ENCODE measurements at regions not wholly inside any gene's neighbourhood (a gene's known extent, or its start where the extent isn't known, plus 50 kb on each side); places are given as distances from the start of the nearest gene placed in this dataset.
"Not testable (repeated sequence)": the region's sequence is repeated elsewhere in the genome, so short reads cannot be mapped to it uniquely, and the experiment has no call there.

DNA sequence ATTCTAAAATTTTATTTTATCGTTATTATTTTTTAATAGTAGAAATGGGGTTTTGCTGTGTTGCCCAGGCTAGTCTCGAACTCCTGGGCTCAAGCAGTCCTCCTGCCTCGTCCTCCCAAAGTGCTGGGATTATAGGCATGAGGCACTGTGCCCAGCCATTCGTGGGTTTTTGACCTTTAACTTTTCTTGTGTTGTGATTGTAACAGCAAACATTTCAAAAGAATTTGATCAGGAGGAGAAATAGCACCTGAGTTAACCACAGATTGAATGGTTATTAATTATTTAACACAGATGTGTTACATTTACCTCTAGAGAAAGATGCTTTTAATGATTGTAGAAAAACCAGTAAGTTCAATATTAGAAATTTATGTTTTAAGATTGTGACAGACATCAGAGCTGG is 132.0 kb downstream of the HAUS1 start:
- no peak for DNase-seq

- DNase-seq, result no peak
These were observed 133.7 kb downstream of the HAUS1 start for GRCh38 chr18:46237891-46238290.

DNA sequence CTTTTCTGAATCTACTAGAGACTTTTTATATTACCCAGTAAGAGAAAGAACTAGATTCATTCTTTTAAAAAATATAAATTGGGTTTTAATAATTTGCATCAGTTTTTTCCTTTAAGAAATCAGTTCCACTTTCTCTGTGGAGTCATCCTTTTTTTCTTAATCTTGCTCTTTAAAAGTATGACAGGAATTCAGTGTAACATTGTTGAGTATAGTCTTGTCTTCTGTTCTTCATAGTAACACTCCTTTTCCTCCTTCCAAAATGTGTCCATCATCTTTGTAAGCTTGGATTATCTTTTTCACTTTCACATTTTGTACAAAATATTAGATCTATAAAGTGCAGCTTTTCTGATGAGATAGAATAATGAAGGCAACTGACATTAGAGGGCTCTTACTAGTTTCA is 135.4 kb downstream of the HAUS1 start:
- DNase-seq, result no peak

DNA sequence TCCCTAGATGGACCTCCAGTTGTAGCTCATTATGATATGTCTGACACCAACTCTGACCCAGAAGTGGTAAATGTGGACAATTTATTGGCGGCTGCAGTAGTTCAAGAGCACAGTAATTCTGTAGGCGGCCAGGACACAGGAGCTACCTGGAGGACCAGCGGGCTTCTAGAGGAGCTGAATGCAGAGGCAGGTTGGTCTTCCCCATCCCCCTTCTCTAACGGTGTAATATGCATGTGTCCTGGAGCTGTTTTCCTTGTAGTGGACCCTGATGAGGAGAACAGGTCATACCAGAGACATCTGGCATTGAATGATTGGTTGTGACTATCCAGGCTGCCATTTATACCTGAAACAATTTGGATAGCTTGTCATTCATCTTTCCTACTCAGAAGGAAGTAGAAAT is 135.8 kb downstream of the HAUS1 start:
- DNase-seq, result no peak

DNA sequence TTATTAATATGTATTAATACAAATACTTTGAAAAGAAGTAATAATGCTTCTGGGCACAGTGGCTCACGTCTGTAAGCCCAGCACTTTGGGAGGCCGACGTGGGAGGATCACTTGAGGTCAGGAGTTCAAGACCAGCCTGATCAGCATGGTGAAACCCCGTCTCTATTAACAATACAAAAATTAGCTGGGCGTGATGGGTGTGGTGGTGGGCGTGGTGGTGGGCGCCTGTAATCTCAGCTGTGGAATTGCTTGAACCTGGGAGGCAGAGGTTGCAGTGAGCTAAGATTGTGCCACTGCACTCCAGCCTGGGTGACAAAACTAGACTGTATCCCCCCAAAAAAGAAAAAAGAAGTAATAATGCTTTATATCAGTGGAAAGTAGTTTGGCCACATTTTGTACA is 137.2 kb downstream of the HAUS1 start:
- not testable (repeated sequence) for DNase-seq

- no peak for DNase-seq
These were observed 138.0 kb downstream of the HAUS1 start for GRCh38 chr18:46242183-46242582.

GRCh38 chr18:46243095-46243494 is 138.9 kb downstream of the HAUS1 start:
- no peak for DNase-seq

DNA sequence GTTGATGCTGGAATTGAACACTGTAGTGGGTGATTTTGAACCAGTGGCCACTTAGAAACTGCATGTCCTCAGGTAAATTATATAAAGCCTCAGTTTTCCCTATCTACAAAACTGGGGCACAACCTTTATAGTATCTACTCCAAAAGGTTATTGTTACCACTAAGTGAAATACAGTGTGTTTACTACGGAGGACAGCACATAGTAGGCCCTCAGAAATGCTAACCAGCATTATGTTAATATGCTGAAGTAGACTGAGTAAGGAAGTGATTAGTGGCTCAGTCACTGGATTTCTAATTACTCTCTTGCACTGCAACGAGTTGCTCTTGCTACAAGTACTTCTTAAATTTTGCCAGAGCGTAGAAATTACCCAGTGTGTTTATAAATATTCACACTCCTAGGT is 139.5 kb downstream of the HAUS1 start:
- no peak for DNase-seq

DNA sequence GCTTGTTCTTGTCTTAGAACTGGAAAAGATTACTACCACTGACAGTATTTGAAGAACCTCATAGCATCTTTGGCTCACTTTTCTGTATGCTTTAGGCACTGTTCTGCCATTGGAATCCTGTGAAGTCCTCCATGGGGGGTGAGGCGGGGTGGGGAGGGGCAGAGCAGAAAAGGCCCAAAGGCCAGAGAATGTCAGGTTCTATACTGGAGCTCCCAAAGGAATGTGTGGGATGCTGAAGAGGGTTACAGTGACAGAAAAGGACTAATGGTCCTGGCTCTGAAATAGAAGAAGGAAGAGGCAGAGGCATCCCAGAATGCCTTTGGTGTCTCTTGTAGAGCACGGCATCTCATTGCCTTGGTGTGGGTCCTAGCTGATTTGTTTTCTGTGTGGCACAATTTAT is 141.9 kb downstream of the HAUS1 start:
- DNase-seq, result no peak

DNA sequence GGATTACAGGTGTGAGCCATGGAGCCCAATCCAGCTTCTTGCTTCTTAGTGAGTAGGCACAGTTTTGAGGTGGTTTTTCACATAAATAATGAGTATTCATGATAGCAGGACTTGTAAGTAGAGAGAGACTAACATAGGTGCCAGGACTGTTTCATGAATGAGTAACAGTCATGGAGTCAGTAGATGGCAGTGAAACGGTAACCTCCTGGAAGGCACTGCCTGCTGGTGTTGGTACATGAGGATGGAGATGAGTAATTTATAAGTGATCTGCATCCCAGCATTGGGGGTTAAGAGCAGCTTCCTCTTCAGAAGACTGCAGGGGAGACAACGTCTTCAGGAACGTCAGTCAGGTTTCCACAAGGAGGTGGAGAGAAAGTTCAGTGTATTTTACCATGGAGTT is 143.8 kb downstream of the HAUS1 start:
- no peak for DNase-seq

- DNase-seq, result peak; percentile 24
These were observed 146.1 kb downstream of the HAUS1 start for GRCh38 chr18:46250084-46250811.

DNA sequence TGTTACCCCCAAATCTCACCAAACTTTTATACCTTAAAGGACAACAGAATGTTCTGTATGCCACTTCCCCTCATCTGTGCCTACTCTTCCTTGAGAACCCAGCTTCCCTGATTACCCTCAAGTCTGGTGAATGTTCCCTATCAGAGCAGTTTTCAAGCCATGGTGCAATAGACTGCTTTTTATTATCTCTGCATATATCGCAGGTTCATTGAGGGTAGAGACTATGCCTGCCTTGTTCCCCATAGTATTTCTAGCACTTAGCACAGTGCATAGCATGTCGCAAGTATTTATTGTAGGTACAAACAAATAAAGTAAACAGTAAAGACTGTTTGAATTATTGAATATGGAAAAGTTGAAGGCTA is 146.6 kb downstream of the HAUS1 start:
- DNase-seq, result no peak

GRCh38 chr18:46252759-46253158 is 148.6 kb downstream of the HAUS1 start:
- DNase-seq, result no peak

DNA sequence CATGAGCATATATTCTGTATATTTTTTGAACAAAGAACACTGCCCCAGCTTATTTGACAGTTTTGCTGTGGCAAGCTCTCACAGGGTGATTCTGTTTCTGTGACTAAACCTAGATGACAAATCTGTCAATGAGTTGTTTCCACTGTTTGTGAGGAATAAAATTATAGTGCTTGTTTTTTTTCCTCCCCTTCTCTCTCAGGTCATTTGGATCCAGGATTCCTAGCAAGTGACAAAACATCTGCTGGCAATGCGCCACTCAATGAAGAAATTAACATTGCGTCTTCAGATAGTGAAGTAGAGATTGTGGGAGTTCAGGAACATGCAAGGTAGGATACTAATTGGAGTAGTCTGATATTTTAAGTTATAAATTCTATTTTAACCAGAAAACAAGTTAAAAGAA is 149.3 kb downstream of the HAUS1 start:
- no peak for DNase-seq

DNA sequence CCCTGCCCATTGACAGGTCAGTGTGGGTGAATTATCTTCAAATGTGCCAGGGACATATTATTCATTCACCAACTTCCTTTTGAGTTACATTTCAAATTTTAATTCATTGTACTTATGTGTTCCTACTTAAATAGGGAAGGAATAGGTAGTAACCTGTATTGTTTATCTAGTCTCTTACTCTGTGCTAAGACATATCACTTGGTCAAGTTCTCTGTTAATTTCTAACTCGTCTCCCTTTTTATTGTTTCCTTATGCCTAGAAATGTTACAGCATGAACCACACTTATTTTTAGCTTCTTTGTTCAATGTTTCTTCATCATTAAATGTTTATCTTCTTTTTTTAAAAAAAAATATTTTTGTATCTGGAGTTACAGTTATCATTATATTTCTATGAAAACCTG is 151.9 kb downstream of the HAUS1 start:
- no peak for DNase-seq

DNA sequence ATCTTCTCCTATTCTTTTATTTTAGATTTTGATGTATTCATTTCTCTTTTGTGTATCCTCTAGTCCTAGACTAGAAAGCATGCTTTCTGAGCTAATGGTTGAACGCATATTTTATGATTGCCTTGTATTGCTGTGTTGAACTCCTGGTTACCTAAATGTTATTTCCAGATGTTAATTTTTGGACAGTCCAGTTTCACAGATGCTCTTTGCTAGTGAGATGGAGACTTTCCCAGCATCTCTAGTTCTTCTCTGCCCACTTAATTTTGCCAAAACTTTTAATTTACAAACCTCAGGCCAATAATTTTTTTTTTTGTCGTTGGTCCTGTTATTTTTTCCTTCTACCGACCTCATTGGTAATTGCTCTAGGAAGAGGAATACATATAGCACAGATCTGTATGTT is 153.2 kb downstream of the HAUS1 start:
- no peak for DNase-seq

DNA sequence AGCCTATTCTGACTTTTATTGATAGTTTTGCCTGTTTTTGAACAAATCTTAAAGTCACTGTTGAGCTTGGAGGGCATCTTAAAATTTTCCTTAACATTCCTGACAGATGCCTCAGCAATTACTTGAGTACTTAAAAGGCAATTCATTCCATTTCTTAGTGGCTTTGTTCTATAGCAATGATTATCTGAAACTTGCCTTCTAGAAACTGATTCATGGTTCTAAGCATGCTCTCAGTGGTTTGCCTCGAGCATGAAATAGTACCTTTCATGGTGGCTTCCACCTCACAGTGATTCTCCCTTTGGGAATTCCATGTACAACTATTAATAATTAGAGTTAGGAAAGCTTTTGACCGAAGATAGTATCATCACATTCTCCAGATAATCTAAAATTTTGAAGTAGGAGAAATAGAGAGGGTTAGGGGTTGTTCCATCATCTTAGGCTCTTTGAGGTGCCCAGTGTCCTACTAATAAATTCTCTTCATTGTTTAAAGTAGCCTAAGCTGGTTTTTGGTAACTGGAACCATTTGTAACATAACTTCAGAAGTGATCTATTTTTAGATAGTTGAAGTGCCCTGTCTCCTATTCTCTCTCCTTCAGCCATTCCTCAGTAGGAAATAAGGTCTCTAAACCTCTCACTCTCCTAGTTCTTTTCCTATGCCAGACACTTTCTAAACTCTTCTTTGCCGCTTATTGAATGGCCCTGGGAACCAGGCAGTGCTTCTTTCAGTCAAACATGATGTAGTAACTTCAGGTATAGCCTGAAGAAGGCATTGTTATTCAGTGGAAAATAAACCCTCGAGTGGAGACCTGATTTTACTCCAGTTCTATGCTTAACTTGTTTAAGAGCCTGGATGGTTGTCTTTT is 156.1 kb downstream of the HAUS1 start:
- no peak for DNase-seq

DNA sequence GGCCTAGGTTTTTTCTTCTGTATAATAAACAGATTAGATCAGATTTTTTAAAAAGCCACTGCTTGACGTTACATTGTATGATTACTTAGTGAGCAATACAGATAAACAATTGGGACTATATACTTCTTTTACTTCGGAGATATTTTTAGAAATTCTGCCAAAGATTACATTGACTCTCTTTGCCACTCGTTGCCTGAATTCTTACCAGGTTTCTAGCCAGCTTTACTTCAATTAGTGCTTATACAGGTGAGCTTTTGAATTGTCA is 156.6 kb downstream of the HAUS1 start:
- no peak for DNase-seq

DNA sequence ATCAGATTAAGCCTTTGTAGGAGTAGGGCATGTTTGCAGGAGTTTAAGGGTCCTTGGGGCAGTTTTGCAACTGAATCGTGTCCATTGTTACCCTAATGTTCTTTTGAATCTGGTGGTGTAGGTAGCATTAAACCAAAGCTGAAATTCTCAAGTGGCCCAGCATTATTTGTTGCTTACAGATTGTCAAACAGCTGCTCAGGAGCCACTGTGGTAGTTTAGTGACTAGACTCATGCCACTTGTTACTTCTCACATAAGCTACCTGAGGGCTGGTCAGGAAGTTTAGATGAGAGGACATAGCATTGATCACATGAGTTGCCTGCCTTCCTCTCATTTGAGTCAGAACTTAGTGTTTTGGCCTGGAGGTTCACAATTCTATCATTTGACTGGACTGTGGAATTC is 157.6 kb downstream of the HAUS1 start:
- no peak for DNase-seq

- DNase-seq, result no peak
These were observed 158.7 kb downstream of the HAUS1 start for GRCh38 chr18:46262856-46263255.

DNA sequence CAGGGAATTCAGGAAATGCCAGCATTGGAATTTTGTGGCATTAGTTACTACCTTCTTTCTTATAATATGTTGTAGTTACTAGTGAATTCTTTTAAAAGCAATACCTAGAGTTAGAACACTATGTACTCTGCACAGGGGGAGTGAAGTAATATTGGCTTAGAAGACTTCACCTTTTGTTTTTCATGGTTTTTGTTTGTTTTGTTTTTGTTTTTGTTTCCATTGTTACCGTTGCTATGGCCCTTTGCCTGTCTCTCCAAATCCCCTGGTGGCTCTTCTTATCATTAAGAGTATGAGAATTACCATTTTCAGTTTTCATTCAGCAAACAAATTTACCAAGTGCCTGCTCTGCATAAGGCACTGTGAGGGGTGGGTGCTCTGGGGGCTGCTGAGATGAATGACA is 160.1 kb downstream of the HAUS1 start:
- no peak for DNase-seq

DNA sequence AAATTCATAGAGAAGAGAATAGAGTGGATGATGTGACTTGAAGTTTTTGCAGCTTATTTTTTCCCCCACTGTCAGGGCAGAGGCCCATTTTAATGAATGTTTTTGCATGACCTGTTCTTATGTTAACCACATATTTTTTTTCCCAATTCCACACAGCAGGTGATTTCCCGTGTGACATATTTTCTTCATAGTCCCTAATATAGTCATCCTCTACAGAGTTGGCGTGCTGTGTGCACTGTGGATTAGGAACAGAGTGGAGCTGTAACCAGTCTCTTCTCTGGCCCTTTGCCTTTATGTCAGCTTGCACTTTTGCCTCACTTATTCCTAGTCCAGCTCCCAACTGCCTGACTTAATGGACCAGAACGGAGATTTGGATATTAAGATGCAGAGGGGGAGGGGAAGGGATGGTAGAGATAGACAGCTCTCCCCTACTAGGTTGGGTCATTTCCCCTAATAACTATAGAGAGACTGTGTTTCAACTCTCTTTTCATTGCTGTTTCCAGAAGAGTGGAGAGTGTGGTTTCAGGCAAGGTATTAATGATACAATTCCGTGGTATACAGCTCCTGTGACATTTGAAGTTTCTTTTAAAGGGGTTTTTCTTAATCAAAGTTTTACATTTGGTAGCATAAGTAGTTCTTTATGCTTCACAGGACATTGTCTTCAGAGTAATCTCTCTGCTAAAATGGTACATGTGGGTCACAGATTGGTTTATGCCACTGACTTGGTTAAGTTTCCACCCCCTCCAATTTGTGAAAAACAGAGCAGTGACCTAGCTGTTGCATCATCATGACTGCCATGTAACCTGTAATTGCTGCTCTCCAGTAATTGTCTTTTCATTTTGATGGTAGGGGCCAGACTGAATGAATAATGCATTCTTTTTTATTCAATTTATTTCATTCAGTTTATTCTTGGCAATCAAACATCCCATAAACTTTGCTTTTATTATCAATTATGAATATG is 161.3 kb downstream of the HAUS1 start:
- no peak for DNase-seq

- DNase-seq, result no peak
These were observed 162.3 kb downstream of the HAUS1 start for GRCh38 chr18:46266473-46266872.

- DNase-seq, result no peak
These were observed 164.5 kb downstream of the HAUS1 start for GRCh38 chr18:46268671-46269070.
